GM18870 (cell line): ENCODE measurements at regions not wholly inside any gene's neighbourhood (a gene's known extent, or its start where the extent isn't known, plus 50 kb on each side); places are given as distances from the start of the nearest gene placed in this dataset.
"Not testable (repeated sequence)": the region's sequence is repeated elsewhere in the genome, so short reads cannot be mapped to it uniquely, and the experiment has no call there.

Experiments
- ATAC-seq: cut with Tn5 transposase; IDR thresholded peaks from one replicate; pipeline ENCODE4 v1.9.1; 2021; ENCODE audit warnings: moderate library complexity; ENCODE audit not compliant: unreplicated experiment

DNA sequence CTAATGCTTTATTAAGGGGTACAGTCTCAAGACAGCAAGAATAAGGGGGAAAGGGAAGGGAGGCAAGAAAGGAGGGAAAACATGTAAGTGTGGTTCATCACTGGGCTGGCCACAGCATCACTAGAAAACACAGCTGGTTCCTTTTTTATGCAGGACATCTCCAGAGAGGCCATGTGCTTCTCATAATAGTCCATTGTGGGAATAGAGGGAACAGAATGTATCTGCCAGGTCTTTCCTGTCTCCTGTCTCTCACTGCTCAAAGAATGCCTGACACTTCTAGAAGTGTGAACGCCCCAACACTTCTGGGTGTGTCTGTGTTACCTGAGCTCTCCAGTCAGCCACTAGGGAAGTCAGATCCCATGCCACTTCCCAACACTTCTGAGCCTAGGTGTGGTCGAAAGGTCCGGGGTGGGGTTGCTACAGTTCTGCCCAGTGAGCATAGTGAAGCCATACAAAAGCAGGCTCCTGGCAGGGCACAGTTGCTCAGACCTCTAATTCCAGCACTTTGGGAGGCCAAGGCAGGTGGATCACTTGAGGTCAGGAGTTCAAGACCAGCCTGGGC, 255.6 kb upstream of the SLC30A5 start:
- ATAC-seq, result no peak

DNA sequence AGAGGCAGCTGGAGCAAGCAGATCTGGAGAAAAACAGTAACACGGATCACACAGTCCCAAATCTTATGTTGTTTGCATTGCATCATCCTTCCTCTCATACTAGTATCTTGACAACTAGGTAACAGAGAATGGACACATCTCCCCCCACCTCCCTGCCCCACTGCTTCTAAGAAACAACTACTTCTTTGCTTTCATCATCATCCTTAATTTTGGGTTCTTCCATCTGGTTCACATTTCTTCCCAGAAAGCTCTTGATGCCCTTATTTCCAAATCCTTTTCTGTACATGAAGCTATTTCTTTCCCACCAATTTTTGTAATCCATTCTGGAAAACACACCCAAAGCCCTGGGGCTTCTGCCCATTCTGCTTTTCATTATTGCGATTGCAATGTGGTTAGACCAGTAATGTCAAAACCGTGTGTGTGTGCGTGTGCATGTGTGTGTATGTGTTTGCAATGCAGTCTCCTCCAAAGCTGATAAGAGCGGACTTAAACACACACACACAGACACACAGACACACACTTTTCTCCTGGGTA, 254.7 kb upstream of the SLC30A5 start:
- ATAC-seq, result no peak

DNA sequence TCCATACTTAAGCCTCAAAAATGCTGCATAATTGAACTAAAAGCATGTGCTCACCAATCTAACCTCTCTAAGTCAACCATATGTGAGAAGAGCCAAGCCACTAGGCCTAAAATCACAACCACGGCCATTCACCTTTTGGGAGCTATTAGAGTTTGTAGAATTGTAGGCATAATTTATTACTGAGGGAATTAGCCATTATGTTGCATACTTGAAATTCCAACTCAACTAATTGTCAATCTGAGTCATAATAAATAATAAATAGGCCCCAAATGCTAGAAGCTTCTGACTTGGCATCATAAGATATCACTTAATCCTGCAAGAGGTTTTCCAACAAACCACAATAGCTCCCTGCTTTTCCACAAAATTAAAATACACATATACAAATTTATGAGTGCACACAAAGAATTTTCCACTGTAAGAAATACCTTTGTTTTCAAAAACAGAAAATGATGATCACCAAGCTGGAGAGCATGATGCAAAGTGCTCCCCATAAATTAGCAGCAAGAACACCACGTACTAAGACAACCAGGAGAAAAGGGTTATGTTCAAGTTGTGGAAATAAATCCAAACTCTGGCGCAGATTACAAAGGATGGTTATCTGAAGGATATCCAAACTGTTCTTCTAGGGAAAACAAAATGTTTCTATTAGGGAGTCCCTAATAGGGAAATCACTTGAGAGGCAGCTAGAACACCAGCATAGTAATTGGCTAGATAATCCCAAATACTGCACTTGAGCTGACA, 250.0 kb upstream of the SLC30A5 start:
- ATAC-seq, result no peak

DNA sequence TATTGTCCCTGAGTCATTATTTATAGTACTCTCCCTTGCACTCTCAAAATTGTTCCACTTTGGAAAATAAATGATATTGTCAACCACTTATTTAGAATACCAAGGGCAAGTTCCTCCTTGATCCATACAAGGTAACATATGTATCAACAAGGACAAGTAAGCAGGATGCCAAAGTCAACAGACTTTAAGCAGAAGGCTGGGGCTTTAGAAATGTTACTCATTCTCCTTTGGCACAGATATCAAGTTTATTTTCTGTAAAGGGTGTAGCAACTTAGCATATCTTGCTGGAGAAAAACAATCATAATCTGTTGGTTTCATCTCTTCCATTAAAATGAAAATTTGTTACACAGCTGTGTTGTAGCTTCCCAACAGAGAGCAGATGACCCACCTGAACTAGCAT, 248.7 kb upstream of the SLC30A5 start:
- no peak for ATAC-seq

DNA sequence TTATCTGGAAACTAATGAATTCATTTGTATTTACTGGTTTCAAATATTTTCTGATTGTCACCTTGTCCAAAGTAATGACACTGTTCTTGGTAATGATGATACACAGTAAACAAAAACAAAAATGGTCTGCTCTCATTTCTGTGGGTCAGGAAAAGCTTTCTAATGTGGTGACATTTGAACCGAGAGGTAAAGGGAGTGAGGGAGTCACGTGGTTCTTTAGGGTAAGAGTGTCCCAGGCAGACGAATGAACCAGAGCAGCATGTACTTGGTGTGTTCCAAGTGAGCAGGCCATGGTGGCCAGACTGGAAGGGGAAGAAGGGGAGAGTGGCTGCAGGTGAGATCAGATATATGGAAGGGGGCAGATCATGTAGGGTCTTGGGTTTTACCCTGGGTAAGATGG, 247.0 kb upstream of the SLC30A5 start:
- no peak for ATAC-seq

DNA sequence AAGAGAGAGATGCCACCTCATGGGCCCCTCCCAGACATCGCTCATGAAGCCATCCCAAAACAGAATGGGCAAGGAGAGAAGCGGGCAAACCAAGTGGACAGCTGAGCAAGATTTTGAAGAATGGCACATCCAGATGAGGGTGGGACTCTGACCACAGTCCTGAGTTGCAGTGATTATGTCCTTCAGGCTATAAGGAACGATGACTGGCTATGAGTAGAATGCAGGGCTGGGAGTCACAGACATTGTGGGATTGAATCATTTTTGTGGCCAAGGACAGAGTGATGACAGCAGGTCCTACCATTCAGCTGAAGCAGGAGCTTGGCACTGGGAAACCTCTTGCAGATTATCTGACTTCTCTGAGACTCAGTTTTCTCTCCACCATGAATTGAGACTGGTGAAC, 245.7 kb upstream of the SLC30A5 start:
- ATAC-seq, result no peak

DNA sequence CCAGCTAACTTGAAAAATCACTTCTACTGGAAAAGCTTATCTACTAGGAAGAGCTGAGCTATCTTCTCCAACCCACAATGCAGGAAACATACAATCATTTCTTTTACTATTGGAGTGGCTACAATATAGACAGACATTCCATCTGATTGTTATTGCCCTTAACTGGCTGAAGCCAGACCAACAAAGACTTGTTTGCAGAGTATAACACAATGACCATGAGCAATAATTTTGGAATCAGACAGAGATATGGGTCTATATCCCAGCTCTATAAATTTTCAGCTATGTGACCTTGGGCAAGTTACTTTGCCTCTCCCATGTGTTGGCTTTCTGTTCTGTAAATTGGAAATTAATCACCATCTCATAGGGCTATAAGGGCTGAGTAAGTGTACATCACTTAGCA, 244.7 kb upstream of the SLC30A5 start:
- no peak for ATAC-seq

DNA sequence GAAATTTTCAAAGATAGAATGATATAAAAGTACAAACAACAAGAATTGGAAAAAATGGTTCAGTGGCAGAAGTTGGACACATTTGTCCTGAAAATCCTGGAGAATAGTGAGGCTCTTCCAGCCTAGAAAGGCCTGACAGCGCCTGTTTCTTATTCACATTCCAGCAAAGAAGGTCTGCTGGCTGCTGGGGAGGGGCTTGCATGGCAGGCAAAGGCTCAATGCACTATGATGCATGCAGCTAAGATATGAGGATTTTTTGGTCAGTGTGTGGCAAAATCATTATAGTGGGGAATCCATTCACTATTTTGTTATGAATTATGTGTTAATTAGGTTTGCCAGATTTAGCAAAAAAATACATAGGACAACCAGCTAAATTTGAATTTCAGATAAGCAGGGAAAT, 243.9 kb upstream of the SLC30A5 start:
- no peak for ATAC-seq

DNA sequence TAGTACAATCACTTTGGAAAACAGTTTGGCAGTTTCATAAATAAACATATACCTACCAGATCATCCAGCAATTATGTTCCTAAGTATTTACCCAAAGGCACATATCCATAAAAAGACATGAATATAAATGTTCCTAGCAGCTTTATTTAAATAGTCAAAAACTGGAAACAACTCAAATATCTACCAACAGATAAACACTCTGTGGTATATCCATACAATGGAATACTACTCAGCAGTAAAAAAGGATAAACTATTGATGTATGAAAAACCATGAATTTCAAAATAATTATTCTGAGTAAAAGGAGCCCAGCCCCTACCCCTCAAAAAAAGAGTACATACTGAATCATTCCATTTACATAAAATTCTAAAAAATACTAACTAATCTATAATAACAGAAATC, 232.7 kb upstream of the SLC30A5 start:
- no peak for ATAC-seq

DNA sequence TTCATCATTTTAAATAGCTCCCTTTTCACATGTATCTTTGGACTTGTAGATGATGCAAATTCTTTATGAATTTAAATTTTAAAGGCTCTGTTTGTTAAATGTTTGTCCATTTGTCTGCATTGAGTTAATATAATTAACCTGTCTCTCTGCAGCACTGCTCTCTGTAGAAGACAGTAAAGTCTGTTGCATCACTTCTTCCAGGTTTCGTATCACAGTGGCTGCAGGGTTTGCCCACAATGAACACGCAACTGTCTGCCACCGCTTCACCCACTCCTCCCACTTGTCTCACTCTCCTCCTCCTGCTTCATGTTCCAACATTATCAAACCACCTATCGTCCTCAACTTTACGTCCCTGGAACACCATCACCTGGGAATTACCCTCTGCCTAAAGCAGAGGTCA, 231.3 kb upstream of the SLC30A5 start:
- ATAC-seq, result no peak

DNA sequence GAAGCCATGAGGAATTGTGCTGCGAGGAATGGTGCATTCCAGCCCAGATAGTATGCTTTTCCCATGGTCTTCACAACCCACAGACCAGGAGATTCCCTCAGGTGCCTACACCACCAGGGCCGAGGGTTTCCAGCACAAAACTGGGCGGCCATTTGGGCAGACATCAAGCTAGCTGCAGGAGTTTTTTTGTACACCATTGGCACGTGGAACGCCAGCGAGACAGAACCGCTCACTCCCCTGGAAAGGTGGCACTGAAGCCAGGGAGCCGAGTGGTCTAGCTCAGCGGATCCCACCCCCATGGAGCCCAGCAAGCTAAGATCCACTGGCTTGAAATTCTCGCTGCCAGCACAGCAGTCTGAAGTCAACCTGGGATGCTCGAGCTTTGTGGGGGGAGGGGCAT, 228.6 kb upstream of the SLC30A5 start:
- ATAC-seq, result not testable (repeated sequence)

DNA sequence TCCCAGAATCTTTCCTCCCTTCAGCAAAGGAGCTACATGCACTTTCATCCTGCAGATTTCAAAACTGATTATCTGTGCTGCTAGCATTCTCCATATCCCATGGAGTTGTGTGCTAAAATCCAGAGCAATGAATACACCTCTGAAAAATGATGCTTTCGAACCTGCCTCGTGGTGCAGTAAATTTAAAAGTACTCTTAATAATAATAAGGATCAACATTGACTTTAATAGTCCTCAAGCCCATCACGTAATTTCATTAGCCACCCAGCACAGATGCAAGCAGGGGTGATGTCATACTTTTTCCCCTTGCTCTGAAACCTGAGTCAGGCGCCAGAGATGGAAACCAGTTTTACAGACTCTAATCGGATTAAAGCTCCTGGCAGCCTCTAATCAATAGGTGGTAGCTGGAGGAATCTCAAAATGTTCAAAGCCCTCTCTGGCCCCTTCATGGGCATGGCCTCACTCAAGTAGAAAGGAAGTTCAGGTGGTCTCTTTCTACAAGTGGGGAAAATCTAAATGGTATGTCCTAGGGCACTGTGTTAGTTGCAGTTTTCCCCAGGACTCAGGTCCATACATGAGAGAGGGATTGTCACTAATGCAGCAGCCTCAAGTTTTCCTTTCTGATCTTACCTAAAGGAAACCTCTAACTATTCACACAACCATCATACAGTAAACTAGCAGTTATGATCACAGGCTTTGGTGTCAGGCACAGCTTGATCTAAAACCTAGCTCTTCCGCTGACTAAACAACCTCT, 221.6 kb upstream of the SLC30A5 start:
- no peak for ATAC-seq

DNA sequence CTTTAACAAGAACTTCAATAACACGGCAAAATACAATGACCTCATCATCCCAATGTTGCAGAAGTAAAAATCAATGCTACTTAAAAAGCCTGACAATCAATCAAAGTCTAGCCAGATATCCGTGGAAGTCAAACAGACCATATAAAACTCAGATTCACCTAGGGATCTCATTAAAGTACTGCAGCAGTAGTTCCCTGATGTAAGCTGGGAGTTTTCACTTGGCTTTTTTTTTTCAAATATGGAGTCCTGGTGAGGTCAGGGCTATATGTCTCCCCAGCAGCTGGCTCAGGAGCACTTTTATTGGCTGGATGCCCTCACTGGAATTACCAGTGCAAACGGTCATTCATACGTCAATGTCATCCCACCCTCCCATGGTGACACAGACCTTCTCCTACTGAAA, 220.6 kb upstream of the SLC30A5 start:
- ATAC-seq, result no peak

DNA sequence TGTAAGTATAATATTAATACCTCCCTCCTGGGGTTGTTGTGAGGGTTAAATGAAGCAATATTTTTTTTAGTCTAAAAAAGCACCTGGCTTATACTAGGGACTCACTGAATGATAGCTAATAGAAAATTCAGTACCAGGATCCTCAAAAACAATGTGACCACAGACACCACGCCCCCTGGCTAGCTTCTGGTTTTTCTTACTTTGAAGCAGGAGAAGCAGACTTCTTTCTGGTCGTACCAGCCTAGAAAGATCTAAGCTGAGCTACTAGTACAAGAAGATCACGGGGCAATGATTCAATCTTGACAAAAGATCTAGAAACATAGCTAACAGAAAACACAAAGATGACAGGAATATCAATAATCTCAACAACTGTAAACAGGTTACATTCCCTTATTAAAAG, 218.5 kb upstream of the SLC30A5 start:
- no peak for ATAC-seq

DNA sequence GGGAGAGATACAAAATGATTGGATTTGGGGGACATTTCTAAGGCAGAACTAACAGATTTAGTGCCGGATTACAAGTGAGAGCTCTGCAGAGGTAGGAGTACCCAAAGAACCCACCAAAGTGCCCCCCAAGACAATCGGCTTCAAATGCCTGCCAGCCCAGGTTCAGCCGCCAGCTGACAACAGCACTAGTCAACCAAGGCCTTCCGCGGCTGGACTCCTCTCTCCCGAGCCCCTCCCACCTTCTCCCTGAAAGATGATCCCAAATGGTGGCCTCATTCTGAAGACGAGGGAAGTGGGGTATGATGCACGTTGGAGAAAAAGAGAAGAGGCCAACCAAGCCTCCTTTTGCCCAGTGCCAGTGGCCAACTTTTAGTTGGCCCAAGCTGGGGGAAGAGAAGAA, 210.4 kb upstream of the SLC30A5 start:
- ATAC-seq, result no peak

DNA sequence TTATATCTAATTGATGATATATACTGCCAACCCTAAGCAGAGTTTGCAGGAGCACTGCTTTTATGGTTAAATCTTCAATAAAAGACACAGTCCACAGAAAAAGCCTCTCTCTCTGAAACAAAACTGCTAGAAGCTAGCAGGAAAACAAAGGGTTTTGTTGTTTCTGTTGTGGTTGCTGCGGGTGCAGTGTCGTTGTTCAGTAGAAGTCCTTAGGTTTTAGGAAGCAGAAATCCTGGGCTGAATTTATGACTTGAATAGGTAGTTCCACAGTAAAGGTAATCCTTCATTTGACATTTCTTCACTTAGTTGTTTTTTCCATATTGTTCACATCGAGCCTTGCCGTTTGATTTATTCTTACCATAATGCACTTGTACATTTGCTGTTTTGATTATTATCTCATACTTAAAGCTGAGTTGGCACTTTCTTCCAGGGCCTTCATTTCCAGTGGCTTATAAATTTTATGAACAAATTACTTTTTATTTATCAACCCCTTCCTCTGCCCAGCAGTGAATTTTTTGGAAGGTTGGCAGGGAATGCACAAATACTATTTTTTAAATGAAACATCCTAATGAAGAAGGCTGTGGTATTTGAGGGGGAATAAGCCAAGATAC, 209.6 kb upstream of the SLC30A5 start:
- no peak for ATAC-seq

DNA sequence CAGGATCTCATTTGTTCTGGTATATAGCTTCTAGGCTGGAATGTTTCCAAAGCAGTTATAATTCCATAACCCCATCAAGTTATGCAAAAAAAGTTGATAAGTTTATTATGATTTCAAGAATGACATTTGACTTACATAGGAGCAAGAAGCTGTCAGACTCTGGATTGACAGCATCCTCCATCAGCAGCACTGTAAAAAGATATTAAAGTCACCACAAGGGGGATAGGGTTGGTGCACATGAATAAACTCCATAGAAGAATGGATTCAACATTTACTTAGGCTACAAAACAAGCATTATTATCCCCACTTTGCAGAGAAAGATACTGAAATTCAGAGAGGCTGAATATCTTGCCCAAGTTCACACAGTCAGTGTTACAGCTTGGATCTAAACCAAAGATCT, 208.9 kb upstream of the SLC30A5 start:
- ATAC-seq, result no peak

DNA sequence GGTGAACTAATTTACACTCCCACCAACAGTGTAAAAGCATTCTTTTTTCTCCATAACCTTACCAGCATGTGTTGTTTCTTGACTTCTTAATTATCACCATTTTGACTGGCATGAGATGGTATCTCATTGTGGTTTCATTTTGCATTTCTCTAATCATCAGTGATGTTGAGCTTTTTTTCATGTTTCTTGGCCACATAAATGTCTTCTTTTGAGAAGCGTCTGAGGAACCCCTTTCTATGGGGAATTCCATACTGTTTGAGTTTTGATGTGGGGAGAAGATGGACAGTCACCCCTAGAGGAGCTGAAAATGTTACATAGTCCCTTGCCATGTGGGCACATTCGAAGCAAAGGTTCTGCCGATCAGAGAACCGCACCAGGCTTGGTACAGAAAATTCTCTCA, 207.0 kb upstream of the SLC30A5 start:
- no peak for ATAC-seq

DNA sequence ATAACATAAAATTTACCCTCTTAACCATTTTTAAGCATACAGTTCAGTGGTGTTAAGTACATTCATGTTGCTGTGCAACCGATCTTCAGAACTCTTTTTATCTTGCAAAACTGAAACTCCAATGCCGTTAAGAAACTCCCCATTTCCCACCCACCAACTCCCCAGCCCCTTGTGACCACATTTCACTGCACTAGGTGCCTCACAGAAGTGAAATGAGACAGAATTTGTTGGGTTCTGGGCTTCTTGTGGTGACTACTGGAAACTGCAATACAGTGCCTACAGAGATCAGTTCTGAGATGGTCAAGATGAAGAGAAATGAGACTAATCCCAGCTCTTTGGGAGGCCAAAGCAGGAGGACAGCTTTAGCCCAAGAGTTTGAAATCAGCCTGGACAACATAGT, 202.1 kb upstream of the SLC30A5 start:
- peak; percentile 70 for ATAC-seq

DNA sequence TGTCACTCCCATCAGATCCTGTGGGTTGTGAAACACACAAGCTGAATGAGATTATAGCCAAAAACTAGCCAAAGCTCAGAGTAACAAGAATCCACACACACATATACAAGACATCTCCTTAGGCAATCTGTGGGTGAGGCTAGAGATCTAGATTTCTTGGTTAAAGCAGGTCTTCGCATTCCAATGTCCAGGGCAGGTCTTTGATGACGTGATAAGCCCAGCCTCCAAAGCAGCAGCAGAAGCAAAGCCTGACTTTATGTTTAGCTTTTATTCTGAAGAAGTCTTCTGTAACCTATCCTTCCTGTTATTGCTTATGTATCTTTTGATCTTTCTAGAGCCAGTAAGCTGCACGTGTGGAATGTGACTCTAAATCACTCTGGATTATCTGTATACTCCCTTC, 199.1 kb upstream of the SLC30A5 start:
- no peak for ATAC-seq

DNA sequence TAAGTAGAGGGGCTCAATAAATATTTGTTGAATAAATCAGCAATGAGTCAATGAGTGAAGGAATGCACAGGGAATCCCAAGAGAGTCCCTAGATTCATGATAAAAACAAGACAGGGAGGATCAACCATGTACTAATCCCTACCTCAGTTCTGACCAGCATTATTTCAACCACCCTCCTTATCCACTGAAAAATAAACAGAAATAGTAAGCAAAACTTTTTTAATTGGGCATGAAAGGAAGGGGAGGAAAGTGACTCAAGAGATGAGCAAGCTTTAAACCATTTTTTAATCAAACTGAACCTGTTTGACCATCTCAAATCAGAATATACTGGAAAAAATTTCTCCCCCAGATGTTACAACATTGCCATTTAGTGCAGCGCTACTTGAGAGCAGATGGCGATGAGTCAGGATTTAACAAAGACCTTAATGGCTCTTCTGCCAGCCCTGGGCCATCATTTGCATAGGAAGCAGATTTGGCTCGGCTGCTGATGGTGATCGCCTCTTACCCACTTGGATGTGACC, 194.8 kb upstream of the SLC30A5 start:
- ATAC-seq, result no peak
